OCI-LY3 (cell line): ENCODE measurements at regions not wholly inside any gene's neighbourhood (a gene's known extent, or its start where the extent isn't known, plus 50 kb on each side); places are given as distances from the start of the nearest gene placed in this dataset.

Experiments
- EZH2phosphoT487 ChIP-seq: fragments of 200-600 bp; shearing (Covaris generic); IDR thresholded peaks from 2 replicates; pipeline ENCODE4 v1.6.1; 2018; ENCODE audit warnings: antibody characterized with exemption, mixed run types, low read depth
- TF ChIP-seq, protein P1 (sequence below): fragments of 200-600, 300-600 bp; sonication (generic); IDR thresholded peaks from 2 replicates; pipeline ENCODE4 v1.5.1; 2014; ENCODE audit warnings: antibody characterized with exemption, low read length, low read depth

DNA sequence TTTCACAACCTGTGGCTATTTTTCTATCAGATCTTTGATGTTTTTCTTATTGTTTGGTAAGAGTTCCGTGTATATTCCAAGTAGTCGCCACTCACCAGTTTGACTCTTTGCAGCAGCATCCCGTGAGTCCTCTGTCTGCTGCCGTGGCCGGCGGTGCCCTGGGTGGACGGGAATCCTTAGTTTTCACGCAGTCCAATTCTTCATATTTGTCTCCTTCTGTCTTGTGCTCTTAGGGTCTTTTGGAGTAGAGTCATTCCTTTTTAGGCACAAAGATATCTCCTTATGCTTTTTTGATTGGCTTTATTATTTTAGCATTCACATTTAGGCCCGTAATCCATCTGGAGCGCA, 94.9 kb upstream of the MSX1 start:
- TF ChIP-seq, protein P1, sequence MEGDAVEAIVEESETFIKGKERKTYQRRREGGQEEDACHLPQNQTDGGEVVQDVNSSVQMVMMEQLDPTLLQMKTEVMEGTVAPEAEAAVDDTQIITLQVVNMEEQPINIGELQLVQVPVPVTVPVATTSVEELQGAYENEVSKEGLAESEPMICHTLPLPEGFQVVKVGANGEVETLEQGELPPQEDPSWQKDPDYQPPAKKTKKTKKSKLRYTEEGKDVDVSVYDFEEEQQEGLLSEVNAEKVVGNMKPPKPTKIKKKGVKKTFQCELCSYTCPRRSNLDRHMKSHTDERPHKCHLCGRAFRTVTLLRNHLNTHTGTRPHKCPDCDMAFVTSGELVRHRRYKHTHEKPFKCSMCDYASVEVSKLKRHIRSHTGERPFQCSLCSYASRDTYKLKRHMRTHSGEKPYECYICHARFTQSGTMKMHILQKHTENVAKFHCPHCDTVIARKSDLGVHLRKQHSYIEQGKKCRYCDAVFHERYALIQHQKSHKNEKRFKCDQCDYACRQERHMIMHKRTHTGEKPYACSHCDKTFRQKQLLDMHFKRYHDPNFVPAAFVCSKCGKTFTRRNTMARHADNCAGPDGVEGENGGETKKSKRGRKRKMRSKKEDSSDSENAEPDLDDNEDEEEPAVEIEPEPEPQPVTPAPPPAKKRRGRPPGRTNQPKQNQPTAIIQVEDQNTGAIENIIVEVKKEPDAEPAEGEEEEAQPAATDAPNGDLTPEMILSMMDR, result no peak
- TF ChIP-seq EZH2phosphoT487, result no peak
